Lower lobe of right lung (tissue), 2 donors: ENCODE measurements at regions not wholly inside any gene's neighbourhood (a gene's known extent, or its start where the extent isn't known, plus 50 kb on each side); places are given as distances from the start of the nearest gene placed in this dataset.

Source experiments
- ATAC-seq, 2 donors: fragments of 200-7000 bp; cut with Tn5 transposase; one replicate each; pipeline ENCODE4 v1.9.1; 2020 to 2022; ENCODE audit warnings: mild to moderate bottlenecking in 2 of 2, moderate library complexity in 2 of 2
- DNase-seq: peaks from one replicate; pipeline ENCODE4 v3.0.0-alpha.2; 2020
- H3K27ac ChIP-seq: fragments of 200-600 bp; one replicate; pipeline ENCODE4 v1.8.0; 2022
- H3K27me3 ChIP-seq: fragments of 200-600 bp; one replicate; pipeline ENCODE4 v1.8.0; 2022; ENCODE audit warnings: low read depth
- H3K36me3 ChIP-seq: fragments of 200-600 bp; one replicate; pipeline ENCODE4 v1.8.0; 2022; ENCODE audit warnings: mild to moderate bottlenecking
- H3K4me1 ChIP-seq: fragments of 200-600 bp; one replicate; pipeline ENCODE4 v1.8.0; 2022
- H3K4me3 ChIP-seq: fragments of 200-600 bp; one replicate; pipeline ENCODE4 v1.8.0; 2022; ENCODE audit warnings: mild to moderate bottlenecking
- H3K9me3 ChIP-seq: fragments of 200-600 bp; one replicate; pipeline ENCODE4 v1.8.0; 2022
- intact Hi-C: fragments of 100-400 bp; cut with DNase I; formaldehyde crosslinking; loops from one replicate; pipeline ENCODE4 v1.11.0; 2022
- TF ChIP-seq, protein P1 (sequence below): fragments of 200-600 bp; IDR thresholded peaks from one replicate; pipeline ENCODE4 v1.8.0; 2022; ENCODE audit warnings: antibody characterized with exemption, mild to moderate bottlenecking
- donor health status: DM: no; HTN: yes; CAD: no; lungs with severe emphysema.

DNA sequence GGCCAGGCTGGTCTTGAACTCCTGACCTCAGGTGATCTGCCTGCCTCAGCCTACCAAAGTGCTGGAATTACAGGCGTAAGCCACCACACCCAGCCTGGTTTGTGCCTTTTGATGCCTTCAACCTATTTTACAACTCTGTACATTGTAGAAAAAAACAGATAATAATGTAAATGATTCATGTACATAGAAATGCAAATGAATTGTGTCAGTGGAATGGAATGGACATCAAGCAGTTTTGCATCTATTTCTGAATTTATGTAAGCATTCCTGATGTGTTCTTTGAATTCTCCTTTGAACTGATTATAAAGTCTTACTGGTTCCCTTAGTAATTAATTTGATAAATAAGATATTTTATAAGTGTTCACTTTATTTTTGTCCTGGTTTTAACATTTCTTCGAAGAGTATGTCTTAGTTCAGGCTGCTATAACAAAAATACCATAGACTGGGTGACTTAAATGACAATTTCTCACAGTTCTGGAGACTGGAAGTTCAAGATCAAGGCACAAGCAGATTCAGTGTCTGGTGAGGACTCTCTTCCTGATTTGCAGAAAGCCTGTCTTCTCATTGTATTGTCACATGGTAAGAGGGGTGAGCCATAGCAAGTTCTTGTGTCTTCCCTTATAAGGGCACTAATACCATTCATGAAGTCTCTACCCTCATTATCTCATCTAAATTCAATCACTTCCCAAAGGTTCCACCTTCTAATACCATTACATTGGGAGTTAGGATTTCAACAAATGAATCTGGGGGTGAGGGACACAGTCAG lies 162.2 kb upstream of the S100G start:
- Histone ChIP-seq H3K4me1 (no peaks in the 10 kb centered on the region), H3K27ac (no peak overlapping the region), H3K36me3 (no peaks in the 10 kb centered on the region), H3K9me3 (no peaks in the 10 kb centered on the region), H3K4me3 (no peak overlapping the region), H3K27me3 (no peaks in the 10 kb centered on the region)
- TF ChIP-seq, protein P1, sequence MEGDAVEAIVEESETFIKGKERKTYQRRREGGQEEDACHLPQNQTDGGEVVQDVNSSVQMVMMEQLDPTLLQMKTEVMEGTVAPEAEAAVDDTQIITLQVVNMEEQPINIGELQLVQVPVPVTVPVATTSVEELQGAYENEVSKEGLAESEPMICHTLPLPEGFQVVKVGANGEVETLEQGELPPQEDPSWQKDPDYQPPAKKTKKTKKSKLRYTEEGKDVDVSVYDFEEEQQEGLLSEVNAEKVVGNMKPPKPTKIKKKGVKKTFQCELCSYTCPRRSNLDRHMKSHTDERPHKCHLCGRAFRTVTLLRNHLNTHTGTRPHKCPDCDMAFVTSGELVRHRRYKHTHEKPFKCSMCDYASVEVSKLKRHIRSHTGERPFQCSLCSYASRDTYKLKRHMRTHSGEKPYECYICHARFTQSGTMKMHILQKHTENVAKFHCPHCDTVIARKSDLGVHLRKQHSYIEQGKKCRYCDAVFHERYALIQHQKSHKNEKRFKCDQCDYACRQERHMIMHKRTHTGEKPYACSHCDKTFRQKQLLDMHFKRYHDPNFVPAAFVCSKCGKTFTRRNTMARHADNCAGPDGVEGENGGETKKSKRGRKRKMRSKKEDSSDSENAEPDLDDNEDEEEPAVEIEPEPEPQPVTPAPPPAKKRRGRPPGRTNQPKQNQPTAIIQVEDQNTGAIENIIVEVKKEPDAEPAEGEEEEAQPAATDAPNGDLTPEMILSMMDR = no peak
- intact Hi-C loops = no loop called here
- ATAC-seq (no peak), DNase-seq (no peak)

DNA sequence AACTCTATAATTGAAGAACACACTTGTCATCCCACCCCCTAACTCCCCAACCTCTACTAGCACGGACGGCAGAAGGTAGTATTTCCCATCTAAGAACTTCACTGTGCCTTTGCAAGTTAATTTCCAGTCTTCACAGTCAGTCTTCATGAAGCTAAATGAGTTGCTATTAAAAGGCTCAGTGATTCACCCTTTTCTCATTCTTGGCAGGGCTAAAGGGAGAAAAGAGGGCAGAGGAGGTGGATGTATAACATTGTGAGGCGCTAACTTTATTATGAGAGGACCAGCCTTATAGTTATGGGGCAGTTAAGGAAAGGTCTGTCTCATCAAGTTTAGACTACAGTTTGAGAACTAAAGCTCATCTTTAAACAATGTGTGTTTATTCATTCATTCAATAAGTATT lies 161.0 kb upstream of the S100G start:
- TF ChIP-seq, protein P1 = no peak
- Histone ChIP-seq H3K27ac (no peak overlapping the region), H3K4me3 (no peak overlapping the region), H3K9me3 (no peaks in the 10 kb centered on the region), H3K36me3 (no peaks in the 10 kb centered on the region), H3K4me1 (no peaks in the 10 kb centered on the region), H3K27me3 (no peaks in the 10 kb centered on the region)
- no peak for DNase-seq
- no peak for ATAC-seq
- intact Hi-C loops = no loop called here

DNA sequence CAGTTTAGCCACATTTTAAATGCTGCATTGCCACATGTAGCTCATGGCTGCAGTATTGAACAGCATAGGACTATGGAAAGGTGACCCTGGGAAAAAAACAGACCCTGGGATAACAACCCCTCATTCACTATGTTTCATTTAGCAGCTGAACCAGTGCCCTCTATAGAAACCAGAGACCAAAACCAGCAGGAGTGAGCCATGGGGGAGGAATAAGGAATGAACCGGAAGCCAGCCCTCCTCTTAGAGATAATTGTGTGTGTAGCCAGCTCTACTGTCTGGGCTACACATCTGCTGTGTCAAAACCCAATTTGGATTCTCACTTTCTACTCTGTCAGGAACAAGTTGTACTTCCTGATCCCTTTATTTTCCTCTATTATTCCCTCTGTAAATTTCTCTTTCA lies 158.5 kb upstream of the S100G start:
- ATAC-seq (no peak), DNase-seq (no peak)
- Histone ChIP-seq H3K36me3 (no peaks in the 10 kb centered on the region), H3K9me3 (no peaks in the 10 kb centered on the region), H3K4me1 (no peaks in the 10 kb centered on the region), H3K27ac (no peak overlapping the region), H3K27me3 (no peaks in the 10 kb centered on the region), H3K4me3 (no peak overlapping the region)
- TF ChIP-seq, protein P1 = no peak
- intact Hi-C loops = no loop called here

DNA sequence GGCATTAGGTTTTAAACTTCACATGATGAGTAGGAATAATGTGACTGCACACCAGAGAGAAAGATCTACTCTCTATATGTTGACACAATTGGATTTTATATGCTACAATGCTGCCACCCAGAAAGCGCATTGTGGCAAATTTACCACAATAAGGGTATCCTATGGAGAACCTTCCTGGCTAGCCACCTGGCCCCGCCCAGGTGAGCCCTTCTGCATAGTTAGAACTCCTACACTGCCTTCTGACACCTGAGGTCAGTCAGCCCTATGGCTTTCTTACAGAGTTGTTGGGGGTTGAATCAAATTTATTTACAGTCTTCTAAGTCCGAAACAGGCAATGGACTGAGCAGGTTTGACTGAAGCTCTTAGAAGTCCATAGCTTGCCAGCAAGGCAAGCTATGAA lies 153.8 kb upstream of the S100G start:
- ATAC-seq (no peak), DNase-seq (no peak)
- no peaks in the 10 kb centered on the region for H3K36me3 ChIP-seq

DNA sequence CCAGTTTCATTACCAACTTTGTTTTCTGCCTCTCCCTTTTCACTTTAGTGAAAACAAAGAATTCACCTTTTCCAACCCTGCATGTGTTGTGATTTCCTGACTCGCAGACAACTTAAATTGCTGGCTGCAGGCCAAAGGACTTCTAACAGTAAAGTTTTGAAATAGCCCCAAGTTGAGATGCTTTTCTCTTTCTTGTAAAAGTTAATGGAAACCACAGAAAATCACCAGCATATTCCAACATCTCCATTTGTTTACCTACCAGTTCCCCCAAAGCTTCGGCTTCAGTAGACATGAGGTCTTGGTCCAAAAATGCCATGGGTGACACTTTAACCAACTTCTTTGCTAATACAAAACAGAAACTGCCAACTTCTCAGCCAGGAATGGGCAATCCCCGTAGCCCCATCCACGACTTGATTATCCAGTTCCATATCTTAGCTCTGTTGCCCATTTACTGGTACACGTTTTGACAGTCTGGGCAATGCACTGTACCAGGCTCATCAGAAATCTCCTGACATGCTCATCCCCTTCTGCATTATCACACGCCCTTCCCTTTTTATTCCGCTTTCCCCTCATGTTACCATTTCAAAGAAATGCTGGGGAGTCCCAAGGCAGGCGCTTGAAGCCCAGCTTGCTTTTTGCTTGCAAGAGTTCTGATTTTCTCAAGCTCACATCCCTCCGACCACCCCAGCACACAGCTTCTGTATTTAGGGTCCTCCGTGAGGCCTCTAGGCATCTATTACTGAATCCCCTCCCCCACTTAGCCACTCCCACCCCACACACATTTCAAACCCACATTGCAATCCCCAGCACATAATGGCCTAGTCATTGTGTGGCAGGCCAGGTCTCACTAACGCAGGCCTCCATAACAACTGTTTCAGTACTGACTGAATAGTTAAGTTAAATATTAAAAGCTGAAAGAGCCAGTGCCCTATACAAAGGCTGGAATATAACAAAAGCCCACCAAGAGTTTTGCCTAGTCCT lies 137.9 kb upstream of the S100G start:
- H3K27ac ChIP-seq = no peak overlapping the region
- no peaks in the 10 kb centered on the region for H3K27me3 ChIP-seq
- intact Hi-C loops = no loop called here
- ATAC-seq = no peak
- no peaks in the 10 kb centered on the region for H3K9me3 ChIP-seq
- H3K4me3 ChIP-seq = no peak overlapping the region
- H3K4me1 ChIP-seq = no peaks in the 10 kb centered on the region
- TF ChIP-seq, protein P1 = no peak
- no peaks in the 10 kb centered on the region for H3K36me3 ChIP-seq
- DNase-seq = no peak

More for the DNA sequence above, 153.8 kb upstream of the S100G start:
- TF ChIP-seq, protein P1 = no peak
- H3K9me3 ChIP-seq = no peaks in the 10 kb centered on the region
- intact Hi-C loops = no loop called here
- H3K4me3 ChIP-seq = no peak overlapping the region
- no peaks in the 10 kb centered on the region for H3K4me1 ChIP-seq
- H3K27me3 ChIP-seq = no peaks in the 10 kb centered on the region
- H3K27ac ChIP-seq = no peak overlapping the region
